ENCODE measurements at regions not wholly inside any gene's neighbourhood (a gene's known extent, or its start where the extent isn't known, plus 50 kb on each side); places are given as distances from the start of the nearest gene placed in this dataset.

DNA sequence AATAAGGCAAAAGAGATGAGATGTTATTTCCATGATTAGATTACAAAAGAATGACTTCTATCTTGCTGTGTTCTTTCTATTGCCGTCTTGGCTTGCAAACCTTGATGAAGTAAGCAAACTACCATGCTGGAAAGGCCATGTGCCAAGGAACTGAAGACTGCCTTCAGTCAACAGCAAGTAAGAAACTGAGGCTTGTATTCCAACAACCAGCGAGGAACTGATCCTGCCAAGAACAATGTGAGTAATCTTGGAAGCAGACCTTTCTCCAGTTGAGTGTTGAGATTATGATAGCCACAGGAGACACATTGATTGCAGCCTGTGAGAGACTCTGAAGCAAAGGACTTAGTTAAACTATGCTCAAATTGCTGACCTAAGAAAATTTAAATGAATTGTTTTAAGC is 164.6 kb upstream of the GRM3 start:
- Histone ChIP-seq H3K27ac (ENCODE audit: low read depth, low read length) (no peak overlapping the region), H3K36me3 (ENCODE audit: control insufficient read depth, low read length) (no peaks in the 10 kb centered on the region), H3K9me3 (ENCODE audit: control insufficient read depth, insufficient read depth, low read length) (no peaks in the 10 kb centered on the region), H3K9me2 (replicated peaks; ENCODE audit: control insufficient read depth, low read length) (no peaks in the 10 kb centered on the region), H3K4me1 (ENCODE audit: control insufficient read depth, low read length) (no peaks in the 10 kb centered on the region), H3K27me3 (ENCODE audit: control insufficient read depth, low read length) (no peaks in the 10 kb centered on the region), H3K79me2 (ENCODE audit: control insufficient read depth, low read length) (no peaks in the 10 kb centered on the region), H4K20me1 (ENCODE audit: control insufficient read depth, insufficient read depth, low read depth, low read length) (no peaks in the 10 kb centered on the region), H3K4me3 (ENCODE audit: low read length) (no peak overlapping the region), H3K4me2 (ENCODE audit: low read length) (no peak overlapping the region), H3F3A (ENCODE audit: control insufficient read depth, insufficient read depth) (no peaks in the 10 kb centered on the region)
- TF ChIP-seq CTCF (IDR thresholded peaks at IDR 0.05; ENCODE audit: low read depth, low read length, poor library complexity, severe bottlenecking): no peak
- TF ChIP-seq EZH2phosphoT487 (IDR thresholded peaks at IDR 0.05; ENCODE audit: borderline replicate concordance, low read length): no peak

DNA sequence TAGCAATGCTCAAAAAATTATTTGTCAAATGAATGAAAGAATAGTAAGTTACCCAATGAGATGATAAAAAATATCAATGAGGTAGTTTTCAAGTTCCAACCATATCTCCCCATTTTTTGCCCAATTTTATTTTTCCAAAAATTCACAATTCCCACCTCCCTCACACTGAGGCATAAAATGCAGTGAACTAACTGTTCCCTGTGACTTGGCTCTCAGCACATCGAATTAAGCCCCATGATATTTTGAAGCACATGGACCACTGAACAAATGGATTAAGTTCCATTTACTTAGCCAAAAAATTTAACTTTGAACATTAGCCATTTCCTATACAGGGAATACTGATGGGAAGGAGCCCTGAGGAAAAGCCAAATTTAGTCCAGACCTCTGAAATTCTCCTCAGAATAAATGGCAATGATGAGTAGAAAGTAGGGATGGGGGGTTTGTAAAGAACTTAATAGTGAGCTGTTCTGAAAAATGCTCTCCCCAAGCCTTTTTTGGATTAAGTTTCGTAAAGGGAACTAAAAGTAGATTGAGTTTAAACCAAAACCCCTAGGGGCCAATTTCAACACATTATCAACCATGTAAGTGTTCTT is 166.3 kb upstream of the GRM3 start:
- H3K4me1 ChIP-seq (ENCODE audit: control insufficient read depth, low read length): no peaks in the 10 kb centered on the region
- H3K36me3 ChIP-seq (ENCODE audit: control insufficient read depth, low read length): no peaks in the 10 kb centered on the region
- H3K4me2 ChIP-seq (ENCODE audit: low read length): no peak overlapping the region
- no peak overlapping the region for H3K27ac ChIP-seq (ENCODE audit: low read depth, low read length)
- no peaks in the 10 kb centered on the region for H3F3A ChIP-seq (ENCODE audit: control insufficient read depth, insufficient read depth)
- H3K27me3 ChIP-seq (ENCODE audit: control insufficient read depth, low read length): no peaks in the 10 kb centered on the region
- H3K9me3 ChIP-seq (ENCODE audit: control insufficient read depth, insufficient read depth, low read length): no peaks in the 10 kb centered on the region
- H3K79me2 ChIP-seq (ENCODE audit: control insufficient read depth, low read length): no peaks in the 10 kb centered on the region
- H3K4me3 ChIP-seq (ENCODE audit: low read length): no peak overlapping the region
- H3K9me2 ChIP-seq (replicated peaks; ENCODE audit: control insufficient read depth, low read length): no peaks in the 10 kb centered on the region
- TF ChIP-seq CTCF (IDR thresholded peaks at IDR 0.05; ENCODE audit: low read depth, low read length, poor library complexity, severe bottlenecking) (no peak), EZH2phosphoT487 (IDR thresholded peaks at IDR 0.05; ENCODE audit: borderline replicate concordance, low read length) (no peak)
- no peaks in the 10 kb centered on the region for H4K20me1 ChIP-seq (ENCODE audit: control insufficient read depth, insufficient read depth, low read depth, low read length)

DNA sequence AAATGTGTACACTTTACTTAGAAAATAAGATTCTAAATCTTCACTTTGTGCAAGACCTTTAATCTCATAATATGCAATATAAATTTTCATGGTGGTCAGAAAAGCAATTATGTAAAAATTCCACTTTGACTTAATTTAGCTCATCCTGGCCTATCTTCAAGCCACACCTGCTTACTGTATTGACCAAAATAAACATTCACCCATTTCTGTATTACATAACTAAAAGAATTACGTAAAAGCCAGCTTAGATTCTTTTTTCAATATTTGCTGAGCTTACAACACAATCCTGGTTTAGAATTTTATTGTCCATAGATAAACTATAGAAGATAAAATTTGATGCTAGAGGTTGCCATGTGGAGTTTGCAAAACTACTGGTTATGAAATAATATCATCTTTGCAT is 172.9 kb upstream of the GRM3 start:
- no peaks in the 10 kb centered on the region for H3K9me2 ChIP-seq (replicated peaks; ENCODE audit: control insufficient read depth, low read length)
- no peaks in the 10 kb centered on the region for H4K20me1 ChIP-seq (ENCODE audit: control insufficient read depth, insufficient read depth, low read depth, low read length)
- no peaks in the 10 kb centered on the region for H3F3A ChIP-seq (ENCODE audit: control insufficient read depth, insufficient read depth)
- H3K36me3 ChIP-seq (ENCODE audit: control insufficient read depth, low read length): no peaks in the 10 kb centered on the region
- no peak overlapping the region for H3K4me3 ChIP-seq (ENCODE audit: low read length)
- no peaks in the 10 kb centered on the region for H3K9me3 ChIP-seq (ENCODE audit: control insufficient read depth, insufficient read depth, low read length)
- no peak overlapping the region for H3K27ac ChIP-seq (ENCODE audit: low read depth, low read length)
- no peaks in the 10 kb centered on the region for H3K4me1 ChIP-seq (ENCODE audit: control insufficient read depth, low read length)
- H3K79me2 ChIP-seq (ENCODE audit: control insufficient read depth, low read length): no peaks in the 10 kb centered on the region
- TF ChIP-seq CTCF (IDR thresholded peaks at IDR 0.05; ENCODE audit: low read depth, low read length, poor library complexity, severe bottlenecking) (no peak), EZH2phosphoT487 (IDR thresholded peaks at IDR 0.05; ENCODE audit: borderline replicate concordance, low read length) (no peak)
- no peak overlapping the region for H3K4me2 ChIP-seq (ENCODE audit: low read length)
- no peaks in the 10 kb centered on the region for H3K27me3 ChIP-seq (ENCODE audit: control insufficient read depth, low read length)
